HEK293 (cell line): ENCODE measurements at regions not wholly inside any gene's neighbourhood (a gene's known extent, or its start where the extent isn't known, plus 50 kb on each side); places are given as distances from the start of the nearest gene placed in this dataset.

Experiments
- CTCF ChIA-PET: fragments of 350-600 bp; formaldehyde crosslinking; extraction: SDS; loops from one replicate; lab custom pipeline; 2021; ENCODE audit warnings: antibody characterized with exemption; lab: Yijun Ruan, JAX
- POLR2A ChIA-PET: fragments of 300-600 bp; formaldehyde crosslinking; extraction: SDS; loops from one replicate; lab custom pipeline; 2020; ENCODE audit warnings: antibody characterized with exemption, inconsistent platforms; lab: Yijun Ruan, JAX
- H3K27ac ChIP-seq: fragments of 200-500 bp; sonication (Bioruptor generic); 2 replicates; pipeline ENCODE4 v1.5.1; 2014; ENCODE audit warnings: low read depth, low read length, control low read depth, inconsistent platforms; ENCODE audit errors: extremely low read depth
- H3K36me3 ChIP-seq, 2 experiments: fragments of 200-500 bp in 1 of 2; sonication (Bioruptor generic) in 1 of 2; 1 replicate in 1 of 2; 2 replicates in 1 of 2; pipeline ENCODE4 v1.5.1; 2014 to 2017; ENCODE audit warnings: inconsistent platforms in 2 of 2, low read length in 2 of 2; ENCODE audit not compliant: control insufficient read depth in 2 of 2, insufficient read depth in 1 of 2
- H3K4me1 ChIP-seq: fragments of 200-500 bp; sonication (Bioruptor generic); 2 replicates; pipeline ENCODE4 v1.5.1; 2014; ENCODE audit warnings: mild to moderate bottlenecking, low read length, inconsistent platforms; ENCODE audit not compliant: control insufficient read depth, insufficient read depth
- H3K4me3 ChIP-seq: 2 replicates; pipeline ENCODE4 v1.5.1; 2011; ENCODE audit warnings: low read depth, mild to moderate bottlenecking, control low read depth, low read length, moderate library complexity
- H3K9me3 ChIP-seq: fragments of 200-500 bp; sonication (Bioruptor generic); 2 replicates; pipeline ENCODE4 v1.5.1; 2014; ENCODE audit warnings: low read depth, low read length, inconsistent platforms; ENCODE audit not compliant: control insufficient read depth, insufficient read depth
- KLF17 ChIP-seq: fragments of 450-650 bp; formaldehyde crosslinking; IDR thresholded peaks from 2 replicates; pipeline ENCODE4 v1.5.1; 2016; ENCODE audit warnings: missing biosample characterization, missing genetic modification characterization
- PRDM6 ChIP-seq: fragments of 450-650 bp; formaldehyde crosslinking; IDR thresholded peaks from 2 replicates; pipeline ENCODE4 v1.5.1; 2017; ENCODE audit warnings: missing biosample characterization, missing genetic modification characterization
- WT1 ChIP-seq: fragments of 450-650 bp; formaldehyde crosslinking; IDR thresholded peaks from 2 replicates; pipeline ENCODE4 v1.5.1; 2016; ENCODE audit warnings: missing biosample characterization, missing genetic modification characterization
- ZBTB17 ChIP-seq: fragments of 450-650 bp; formaldehyde crosslinking; IDR thresholded peaks from 2 replicates; pipeline ENCODE4 v1.5.1; 2016; ENCODE audit warnings: missing biosample characterization, missing genetic modification characterization
- ZNF16 ChIP-seq: fragments of 450-650 bp; formaldehyde crosslinking; IDR thresholded peaks from 2 replicates; pipeline ENCODE4 v1.5.1; 2016; ENCODE audit warnings: low read depth, missing biosample characterization, missing genetic modification characterization
- ZNF174 ChIP-seq: fragments of 450-650 bp; formaldehyde crosslinking; IDR thresholded peaks from 2 replicates; pipeline ENCODE4 v1.5.0; 2017; ENCODE audit warnings: missing biosample characterization, mild to moderate bottlenecking, missing genetic modification characterization
- ZNF223 ChIP-seq: fragments of 450-650 bp; formaldehyde crosslinking; IDR thresholded peaks from 2 replicates; pipeline ENCODE4 v1.5.1; 2016; ENCODE audit warnings: missing biosample characterization, missing genetic modification characterization
- ZNF23 ChIP-seq: fragments of 450-650 bp; formaldehyde crosslinking; IDR thresholded peaks from 2 replicates; pipeline ENCODE4 v1.5.1; 2016; ENCODE audit warnings: missing biosample characterization, missing genetic modification characterization, borderline replicate concordance
- ZNF311 ChIP-seq: fragments of 450-650 bp; formaldehyde crosslinking; IDR thresholded peaks from 2 replicates; pipeline ENCODE4 v1.5.1; 2017; ENCODE audit warnings: missing biosample characterization, missing genetic modification characterization, borderline replicate concordance
- ZNF324 ChIP-seq: fragments of 450-650 bp; formaldehyde crosslinking; IDR thresholded peaks from 2 replicates; pipeline ENCODE4 v1.5.1; 2016; ENCODE audit warnings: missing biosample characterization, missing genetic modification characterization
- ZNF398 ChIP-seq: fragments of 450-650 bp; formaldehyde crosslinking; IDR thresholded peaks from 2 replicates; pipeline ENCODE4 v1.5.1; 2017; ENCODE audit warnings: missing biosample characterization, missing genetic modification characterization
- ZNF404 ChIP-seq: fragments of 450-650 bp; formaldehyde crosslinking; IDR thresholded peaks from 2 replicates; pipeline ENCODE4 v1.5.1; 2017; ENCODE audit warnings: missing biosample characterization, missing genetic modification characterization
- ZNF488 ChIP-seq: fragments of 450-650 bp; formaldehyde crosslinking; IDR thresholded peaks from 2 replicates; pipeline ENCODE4 v1.5.1; 2016; ENCODE audit warnings: missing biosample characterization, missing genetic modification characterization
- ZNF501 ChIP-seq: fragments of 450-650 bp; formaldehyde crosslinking; IDR thresholded peaks from 2 replicates; pipeline ENCODE4 v1.5.1; 2016; ENCODE audit warnings: missing biosample characterization, missing genetic modification characterization
- ZNF514 ChIP-seq: fragments of 450-650 bp; formaldehyde crosslinking; IDR thresholded peaks from 2 replicates; pipeline ENCODE4 v1.5.1; 2016; ENCODE audit warnings: missing biosample characterization, missing genetic modification characterization
- ZNF549 ChIP-seq: fragments of 450-650 bp; IDR thresholded peaks from 2 replicates; pipeline ENCODE4 v1.5.1; 2018; ENCODE audit warnings: missing biosample characterization, missing genetic modification characterization, mild to moderate bottlenecking, inconsistent platforms, moderate library complexity
- ZNF561 ChIP-seq: fragments of 450-650 bp; IDR thresholded peaks from 2 replicates; pipeline ENCODE4 v1.5.1; 2018; ENCODE audit warnings: missing biosample characterization, missing genetic modification characterization, borderline replicate concordance
- ZNF621 ChIP-seq: fragments of 450-650 bp; formaldehyde crosslinking; IDR thresholded peaks from 2 replicates; pipeline ENCODE4 v1.5.1; 2017; ENCODE audit warnings: missing biosample characterization, missing genetic modification characterization
- ZNF626 ChIP-seq: fragments of 450-650 bp; sonication (Bioruptor Pico); formaldehyde crosslinking; IDR thresholded peaks from 2 replicates; pipeline ENCODE4 v1.5.1; 2018; ENCODE audit warnings: missing biosample characterization, missing genetic modification characterization, inconsistent platforms
- ZNF707 ChIP-seq: fragments of 450-650 bp; formaldehyde crosslinking; IDR thresholded peaks from 2 replicates; pipeline ENCODE4 v1.5.1; 2016; ENCODE audit warnings: missing biosample characterization, missing genetic modification characterization
- ZNF777 ChIP-seq: fragments of 450-650 bp; formaldehyde crosslinking; IDR thresholded peaks from 2 replicates; pipeline ENCODE4 v1.5.1; 2017; ENCODE audit warnings: missing biosample characterization, missing genetic modification characterization, borderline replicate concordance
- ZNF792 ChIP-seq: fragments of 450-650 bp; formaldehyde crosslinking; IDR thresholded peaks from 2 replicates; pipeline ENCODE4 v1.5.1; 2016; ENCODE audit warnings: missing biosample characterization, missing genetic modification characterization
- ZNF837 ChIP-seq: fragments of 450-650 bp; formaldehyde crosslinking; IDR thresholded peaks from 2 replicates; pipeline ENCODE4 v1.5.1; 2016; ENCODE audit warnings: missing biosample characterization, missing genetic modification characterization

- H3K36me3 ChIP-seq, result no peaks in the 10 kb centered on the region
- ChIA-PET POLR2A (no interaction called here), CTCF (no interaction called here)
- H3K4me3 ChIP-seq, result no peak overlapping the region
- H3K4me1 ChIP-seq, result no peaks in the 10 kb centered on the region
- no peaks in the 10 kb centered on the region for H3K9me3 ChIP-seq
- TF ChIP-seq ZNF626 (no peak), ZNF792 (tag by site-specific recombination) (no peak), ZNF16 (tag by site-specific recombination) (no peak), ZBTB17 (no peak), ZNF561 (tag by site-specific recombination) (no peak), ZNF837 (tag by site-specific recombination) (no peak), WT1 (no peak), ZNF223 (tag by site-specific recombination) (no peak), ZNF707 (tag by site-specific recombination) (no peak), ZNF488 (tag by site-specific recombination) (no peak), ZNF501 (no peak)
- TF ChIP-seq, all 188 proteins: peak for 0
- no peak overlapping the region for H3K27ac ChIP-seq
Measured at GRCh38 chr10:61051344-61051743, 107.4 kb upstream of the RHOBTB1 start.

GRCh38 chr10:61050120-61050745, 106.2 kb upstream of the RHOBTB1 start:
- H3K4me3 ChIP-seq, result no peak overlapping the region
- ChIA-PET POLR2A (no interaction called here), CTCF (no interaction called here)
- H3K36me3 ChIP-seq, result no peaks in the 10 kb centered on the region
- H3K9me3 ChIP-seq, result no peaks in the 10 kb centered on the region
- no peak overlapping the region for H3K27ac ChIP-seq
- no peaks in the 10 kb centered on the region for H3K4me1 ChIP-seq
- TF ChIP-seq ZNF324 (tag by site-specific recombination) (no peak), PRDM6 (tag by site-specific recombination) (no peak), ZNF621 (tag by site-specific recombination) (no peak), WT1 (no peak), ZNF23 (tag by site-specific recombination) (no peak), ZNF174 (tag by site-specific recombination) (no peak), ZNF549 (tag by site-specific recombination) (no peak), KLF17 (tag by site-specific recombination) (no peak), ZNF311 (no peak), ZNF514 (no peak), ZNF404 (no peak), ZNF777 (tag by site-specific recombination) (no peak), ZNF398 (tag by site-specific recombination) (no peak)
